A673 (cell line): ENCODE measurements at regions not wholly inside any gene's neighbourhood (a gene's known extent, or its start where the extent isn't known, plus 50 kb on each side); places are given as distances from the start of the nearest gene placed in this dataset.

Experiments used
- BruUV-seq: library from RNA; stranded (reverse); fragments of 400-500 nt; replicated peaks from 2 replicates; lab custom pipeline; 2021; lab: Mats Ljungman, UMichigan
- CTCF ChIA-PET: fragments of 300-600 bp; sonication (Branson Sonifier 250); formaldehyde crosslinking; loops from one replicate; lab custom pipeline; 2022; ENCODE audit warnings: antibody characterized with exemption; lab: Charles Lee
- POLR2A ChIA-PET: fragments of 300-600 bp; sonication (Branson Sonifier 250); formaldehyde crosslinking; loops from one replicate; lab custom pipeline; 2022; ENCODE audit warnings: antibody characterized with exemption; ENCODE audit not compliant: low non-redundant PET; lab: Charles Lee
- DNase-seq: peaks from one replicate; pipeline ENCODE4 v3.0.0-alpha.2; 2015; ENCODE audit warnings: low spot score
- H3K27ac ChIP-seq: fragments of 200-600 bp; sonication (generic); 2 replicates; pipeline ENCODE4 v1.5.1; 2016; ENCODE audit warnings: mixed run types, low read depth, mild to moderate bottlenecking, mixed read lengths, antibody characterized with exemption, low read length; ENCODE audit not compliant: poor library complexity, severe bottlenecking
- H3K27me3 ChIP-seq: fragments of 200-600 bp; sonication (generic); replicated peaks from 2 replicates; pipeline ENCODE4 v1.6.1; 2017; ENCODE audit warnings: mixed run types, low read depth, mild to moderate bottlenecking, mixed read lengths, antibody characterized with exemption, low read length; ENCODE audit not compliant: insufficient read depth, poor library complexity
- H3K36me3 ChIP-seq: fragments of 200-600 bp; sonication (generic); 2 replicates; pipeline ENCODE4 v1.6.1; 2016; ENCODE audit warnings: mixed run types, mild to moderate bottlenecking, mixed read lengths, antibody characterized with exemption, low read length; ENCODE audit not compliant: insufficient read depth, poor library complexity, severe bottlenecking
- H3K4me1 ChIP-seq: fragments of 200-600 bp; sonication (generic); 2 replicates; pipeline ENCODE4 v1.6.1; 2017; ENCODE audit warnings: mixed run types, mild to moderate bottlenecking, mixed read lengths, antibody characterized with exemption, low read length; ENCODE audit not compliant: insufficient read depth, poor library complexity, severe bottlenecking
- H3K4me3 ChIP-seq: fragments of 200-600 bp; sonication (generic); 2 replicates; pipeline ENCODE4 v1.5.1; 2016; ENCODE audit warnings: low read depth, mixed run types, mild to moderate bottlenecking, mixed read lengths, low read length; ENCODE audit not compliant: poor library complexity, severe bottlenecking
- H3K9me3 ChIP-seq: fragments of 200-600 bp; sonication (generic); 2 replicates; pipeline ENCODE4 v1.6.1; 2016; ENCODE audit warnings: mixed run types, low read depth, mild to moderate bottlenecking, mixed read lengths, antibody characterized with exemption, low read length; ENCODE audit not compliant: poor library complexity, severe bottlenecking
- EZH2 ChIP-seq: fragments of 200-600 bp; sonication (generic); IDR thresholded peaks from 2 replicates; pipeline ENCODE4 v1.6.1; 2017; ENCODE audit warnings: borderline replicate concordance, low read depth, mild to moderate bottlenecking, mixed read lengths, antibody characterized with exemption, low read length; ENCODE audit not compliant: poor library complexity, severe bottlenecking
- intact Hi-C: fragments of 100-400 bp; cut with micrococcal nuclease; formaldehyde crosslinking; loops from one replicate; pipeline ENCODE4 v1.10.0; 2022; ENCODE audit not compliant: unreplicated experiment
- TF ChIP-seq, protein P1 (sequence below): fragments of 300-800, 200-600 bp; sonication (generic); conservative IDR thresholded peaks from 2 replicates; pipeline ENCODE4 v1.5.1; 2017; ENCODE audit warnings: low read depth, mild to moderate bottlenecking, antibody characterized with exemption, low read length, moderate library complexity, mixed read lengths

DNA sequence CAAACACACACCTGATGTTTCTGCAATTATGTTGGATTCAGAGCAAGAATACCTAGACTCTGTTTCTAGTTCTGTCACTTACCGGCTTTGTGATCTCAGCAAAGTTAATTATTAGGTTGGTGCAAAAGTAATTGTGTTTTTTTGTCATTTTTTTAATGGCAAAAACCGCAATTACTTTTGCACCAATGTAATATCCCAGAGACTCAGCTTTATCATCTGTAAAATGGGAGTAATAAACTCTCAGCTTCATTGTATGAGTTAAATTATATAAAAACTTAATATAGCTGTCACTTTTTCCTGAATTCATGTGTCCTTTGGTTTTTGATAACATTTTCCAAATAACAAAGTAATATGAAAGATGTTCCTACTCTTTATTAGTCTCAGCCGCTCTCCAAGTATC, 251.7 kb downstream of the TRIB2 start:
- Histone ChIP-seq H3K9me3 (peaks cover 8% of the 10 kb centered on the region), H3K27ac (no peak overlapping the region), H3K36me3 (no peaks in the 10 kb centered on the region), H3K4me1 (peaks cover 21% of the 10 kb centered on the region), H3K27me3 (no peaks in the 10 kb centered on the region), H3K4me3 (no peak overlapping the region)
- no peak for DNase-seq
- TF ChIP-seq, protein P1, sequence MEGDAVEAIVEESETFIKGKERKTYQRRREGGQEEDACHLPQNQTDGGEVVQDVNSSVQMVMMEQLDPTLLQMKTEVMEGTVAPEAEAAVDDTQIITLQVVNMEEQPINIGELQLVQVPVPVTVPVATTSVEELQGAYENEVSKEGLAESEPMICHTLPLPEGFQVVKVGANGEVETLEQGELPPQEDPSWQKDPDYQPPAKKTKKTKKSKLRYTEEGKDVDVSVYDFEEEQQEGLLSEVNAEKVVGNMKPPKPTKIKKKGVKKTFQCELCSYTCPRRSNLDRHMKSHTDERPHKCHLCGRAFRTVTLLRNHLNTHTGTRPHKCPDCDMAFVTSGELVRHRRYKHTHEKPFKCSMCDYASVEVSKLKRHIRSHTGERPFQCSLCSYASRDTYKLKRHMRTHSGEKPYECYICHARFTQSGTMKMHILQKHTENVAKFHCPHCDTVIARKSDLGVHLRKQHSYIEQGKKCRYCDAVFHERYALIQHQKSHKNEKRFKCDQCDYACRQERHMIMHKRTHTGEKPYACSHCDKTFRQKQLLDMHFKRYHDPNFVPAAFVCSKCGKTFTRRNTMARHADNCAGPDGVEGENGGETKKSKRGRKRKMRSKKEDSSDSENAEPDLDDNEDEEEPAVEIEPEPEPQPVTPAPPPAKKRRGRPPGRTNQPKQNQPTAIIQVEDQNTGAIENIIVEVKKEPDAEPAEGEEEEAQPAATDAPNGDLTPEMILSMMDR: no peak
- no peak for TF ChIP-seq EZH2
- ChIA-PET POLR2A (no interaction called here), CTCF (no interaction called here)
- intact Hi-C loops: no loop called here
- BruUV-seq: no TSS peak

DNA sequence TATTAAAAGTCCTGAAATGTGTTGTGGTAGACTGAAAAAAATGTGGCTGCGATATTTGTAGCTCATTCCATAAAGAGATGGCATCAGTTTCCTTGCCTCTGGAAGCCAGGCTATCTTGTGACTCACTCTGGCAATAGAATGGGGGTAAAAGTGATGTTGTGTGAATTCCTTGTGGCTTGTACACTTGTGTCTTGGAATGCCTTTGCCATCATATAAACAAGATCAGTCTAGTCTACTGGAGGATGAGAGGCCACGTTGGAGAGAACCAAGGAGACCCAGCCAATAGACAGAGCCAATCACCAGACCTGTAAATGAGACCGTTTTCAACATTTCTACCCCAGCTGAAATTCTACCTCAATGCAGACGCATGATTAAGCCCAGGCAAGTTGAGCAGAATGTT, 254.1 kb downstream of the TRIB2 start:
- Histone ChIP-seq H3K27me3 (no peaks in the 10 kb centered on the region), H3K36me3 (no peaks in the 10 kb centered on the region), H3K4me1 (peaks cover 7% of the 10 kb centered on the region), H3K9me3 (peaks cover 9% of the 10 kb centered on the region), H3K27ac (no peak overlapping the region), H3K4me3 (no peak overlapping the region)
- ChIA-PET CTCF (no interaction called here), POLR2A (no interaction called here)
- TF ChIP-seq, protein P1: no peak
- TF ChIP-seq EZH2: no peak
- DNase-seq: no peak
- no TSS peak for BruUV-seq
- intact Hi-C loops: no loop called here

DNA sequence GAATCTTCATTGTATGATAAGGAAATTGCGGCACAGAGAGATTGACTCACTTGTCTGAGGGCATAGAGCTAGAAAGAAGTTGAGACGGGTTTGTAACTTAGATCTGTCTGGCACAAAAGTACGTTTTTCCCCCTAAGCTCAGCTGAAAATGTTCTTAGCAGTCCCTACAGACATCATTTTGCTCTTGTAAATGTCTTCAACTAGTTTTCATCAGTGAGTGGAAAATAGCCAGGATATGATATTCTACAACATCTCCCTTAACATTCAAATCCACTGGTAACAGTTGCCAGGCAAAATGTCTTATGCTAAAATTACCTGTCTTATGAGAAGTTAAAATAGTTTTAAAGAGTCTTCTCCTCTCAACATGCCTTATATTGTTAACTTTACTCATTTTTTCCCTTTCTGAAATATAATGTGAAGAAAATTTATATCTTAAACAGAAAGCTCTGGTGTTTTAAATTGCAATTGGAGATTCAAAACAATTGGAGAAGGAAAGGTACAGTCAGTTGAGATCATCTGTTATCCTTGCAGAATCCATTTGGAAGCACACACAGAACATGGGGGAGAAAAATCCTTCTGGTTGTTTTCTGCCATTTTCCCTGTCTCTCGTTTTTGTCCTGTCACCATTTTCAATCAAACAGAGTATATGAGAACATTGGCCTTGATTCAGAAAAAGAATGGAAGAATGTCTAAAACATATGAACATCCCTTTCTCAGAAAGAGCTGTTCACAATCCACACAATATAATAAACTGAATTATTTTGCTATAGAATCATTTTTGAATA, 255.0 kb downstream of the TRIB2 start:
- no TSS peak for BruUV-seq
- Histone ChIP-seq H3K36me3 (no peaks in the 10 kb centered on the region), H3K4me1 (no peaks in the 10 kb centered on the region), H3K9me3 (peaks cover 9% of the 10 kb centered on the region), H3K27me3 (no peaks in the 10 kb centered on the region), H3K27ac (no peak overlapping the region), H3K4me3 (no peak overlapping the region)
- TF ChIP-seq, protein P1: no peak
- POLR2A ChIA-PET: no interaction called here
- CTCF ChIA-PET: no interaction called here
- no peak for DNase-seq
- intact Hi-C loops: no loop called here
